HG02588 (cell line): ENCODE measurements at regions not wholly inside any gene's neighbourhood (a gene's known extent, or its start where the extent isn't known, plus 50 kb on each side); places are given as distances from the start of the nearest gene placed in this dataset.
"Not testable (repeated sequence)": the region's sequence is repeated elsewhere in the genome, so short reads cannot be mapped to it uniquely, and the experiment has no call there.

Experiments
- ATAC-seq: cut with Tn5 transposase; IDR thresholded peaks from one replicate; pipeline ENCODE4 v1.9.1; 2021; ENCODE audit warnings: mild to moderate bottlenecking, moderate library complexity; ENCODE audit not compliant: unreplicated experiment

DNA sequence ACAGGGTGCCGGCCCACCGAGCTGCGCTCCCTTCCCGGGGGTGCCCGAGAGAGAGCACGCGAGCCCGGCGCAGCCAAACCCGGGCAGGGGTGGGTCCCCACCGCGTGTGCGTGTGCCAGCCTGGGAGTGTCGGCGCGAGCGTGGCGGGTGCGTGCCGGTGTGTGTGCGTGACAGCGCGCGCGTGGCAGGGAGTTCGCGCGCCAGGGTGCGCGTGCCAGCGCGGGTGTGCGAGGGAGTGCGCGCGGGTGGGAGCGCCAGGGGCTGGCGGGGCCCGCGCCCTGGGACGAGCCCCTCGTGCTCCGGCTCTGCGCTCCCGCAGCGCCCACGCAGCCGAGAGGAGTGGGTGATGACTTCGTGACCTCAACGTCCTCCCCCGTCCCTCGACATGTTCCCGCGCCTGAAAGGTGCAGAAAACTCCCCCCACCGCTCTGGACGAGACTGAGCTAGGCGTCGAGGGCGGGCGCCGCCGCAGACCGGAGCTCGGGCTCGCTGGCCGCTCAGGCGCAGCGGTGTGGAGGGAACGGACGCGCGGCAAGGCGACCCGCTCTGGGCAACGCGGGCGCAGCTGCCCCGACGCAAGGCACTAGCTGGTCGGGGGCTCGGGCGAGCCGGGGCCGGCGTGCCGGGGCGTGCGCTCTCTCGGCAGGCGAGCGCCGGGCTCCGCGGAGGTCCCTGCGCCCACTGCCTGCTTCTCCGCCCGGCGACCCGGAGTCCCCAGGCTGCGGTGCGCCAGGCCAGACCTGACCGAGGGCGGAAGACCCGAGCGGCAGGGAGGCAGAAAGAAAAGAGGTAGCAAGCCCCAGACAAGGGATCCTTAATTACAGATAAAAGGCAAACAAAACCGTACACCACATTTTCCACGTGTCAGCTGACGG, 582.8 kb downstream of the ZEB2 start:
- peak; percentile 65 for ATAC-seq

DNA sequence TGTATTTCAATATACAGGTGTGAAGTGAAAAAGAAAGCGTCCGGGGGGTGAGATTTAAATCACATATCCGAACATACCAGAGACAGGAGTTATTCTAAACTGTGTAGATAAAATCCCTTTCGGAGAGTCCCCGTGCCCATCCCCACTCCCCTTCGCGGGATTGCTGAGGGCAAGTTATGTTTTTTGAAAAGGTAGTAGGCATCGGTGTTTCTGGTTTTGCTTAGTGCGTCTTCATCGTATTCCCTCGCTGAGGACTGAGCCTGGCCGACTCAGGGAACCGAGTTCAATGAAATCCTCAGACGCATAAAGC, 583.4 kb downstream of the ZEB2 start:
- no peak for ATAC-seq

DNA sequence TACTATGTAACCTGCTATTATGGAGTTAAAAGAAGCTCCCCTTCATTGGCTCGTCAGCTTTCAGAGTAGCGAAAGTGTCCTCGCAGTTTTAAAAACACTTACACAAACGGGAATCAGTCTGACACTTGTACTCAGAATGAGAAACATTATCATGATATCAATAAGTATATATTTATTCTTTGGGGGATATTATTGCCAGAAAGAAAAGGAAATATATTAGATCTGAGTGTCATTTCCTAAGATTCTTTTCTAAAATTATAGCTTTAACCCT, 584.5 kb downstream of the ZEB2 start:
- ATAC-seq, result no peak

DNA sequence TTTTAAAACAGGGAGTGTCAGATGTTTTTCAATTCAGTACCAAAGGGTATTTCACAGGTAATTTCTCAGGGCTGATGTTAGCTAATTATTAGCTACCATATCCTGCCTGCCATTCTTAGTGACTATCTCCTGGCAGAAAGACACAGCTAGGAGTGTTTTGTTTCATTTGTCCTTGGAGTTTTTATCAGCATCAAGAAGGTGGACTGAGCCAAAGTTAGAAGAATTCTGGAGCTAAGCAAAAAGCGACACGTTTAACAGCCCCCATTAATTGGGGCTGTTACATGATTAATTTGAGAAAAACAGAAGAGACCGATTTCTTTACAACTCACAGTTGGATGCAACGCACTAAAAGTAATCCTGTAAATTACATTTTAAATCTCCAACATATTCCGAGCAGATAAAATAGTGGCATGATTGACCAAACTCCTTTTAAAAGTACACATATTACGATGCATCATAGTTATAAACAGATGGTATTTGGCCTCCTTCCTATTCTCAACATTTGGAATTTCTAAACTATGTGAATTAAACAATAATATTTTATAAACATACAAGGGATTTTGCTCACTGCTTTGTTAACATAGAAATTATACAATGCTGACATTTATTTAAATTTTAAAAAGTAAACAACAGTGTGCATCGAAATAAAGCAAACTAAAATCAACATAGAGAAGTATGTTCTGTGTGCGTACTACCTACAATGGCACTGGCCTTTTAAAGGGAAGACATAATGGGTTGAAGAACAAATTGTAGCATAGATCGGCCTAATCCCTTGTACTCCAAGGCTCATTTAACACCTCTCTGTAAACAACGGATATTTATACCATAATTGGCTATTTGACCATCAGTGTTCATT, 585.1 kb downstream of the ZEB2 start:
- peak; percentile 43 for ATAC-seq

DNA sequence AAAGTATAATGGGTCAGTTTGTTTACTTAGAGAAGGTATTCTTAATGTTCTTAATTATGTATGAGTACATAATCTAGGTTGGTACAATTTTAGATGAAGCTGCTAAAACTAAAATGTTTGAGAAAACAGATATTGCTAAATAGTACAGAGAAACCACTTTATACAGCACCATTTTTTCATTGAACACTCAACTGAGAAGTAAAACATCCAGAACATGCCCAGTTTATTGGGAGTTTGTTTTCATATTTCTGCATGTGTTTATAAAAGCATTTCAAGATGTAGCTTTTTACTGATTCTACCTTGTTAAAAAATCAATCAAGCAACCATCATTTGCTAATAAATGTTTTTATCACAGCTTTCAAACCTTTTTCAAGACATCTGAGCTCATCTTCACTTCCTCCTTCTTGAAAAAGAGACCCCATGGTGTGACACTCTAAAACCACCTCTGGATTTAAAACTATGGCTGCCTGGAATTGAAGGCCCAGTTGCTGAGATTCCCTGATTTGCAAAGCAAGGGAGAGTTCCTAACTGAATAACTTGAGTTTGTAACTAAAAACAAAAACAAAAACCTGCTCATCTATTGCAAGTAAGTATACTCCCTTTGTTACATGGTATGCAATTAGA, 585.9 kb downstream of the ZEB2 start:
- ATAC-seq, result peak; percentile 9

DNA sequence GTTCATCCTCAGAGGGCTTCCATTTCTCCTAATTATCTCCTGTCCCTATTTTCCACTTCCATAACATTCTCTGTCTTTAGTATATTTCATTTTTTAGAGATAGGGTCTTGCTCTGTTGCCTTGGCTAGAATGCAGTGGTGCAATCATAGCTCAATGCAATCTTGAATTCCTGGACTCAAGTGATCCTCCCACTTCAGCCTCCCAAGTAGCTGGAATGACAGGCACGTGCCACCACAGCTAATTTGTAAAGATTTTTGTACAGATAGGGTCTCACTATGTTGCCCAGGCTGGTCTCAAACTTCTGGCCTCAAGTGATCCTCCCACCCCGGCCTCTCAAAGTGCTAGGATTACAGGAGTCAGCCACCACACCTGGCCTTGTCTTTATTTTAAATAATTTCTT, 589.0 kb downstream of the ZEB2 start:
- no peak for ATAC-seq

DNA sequence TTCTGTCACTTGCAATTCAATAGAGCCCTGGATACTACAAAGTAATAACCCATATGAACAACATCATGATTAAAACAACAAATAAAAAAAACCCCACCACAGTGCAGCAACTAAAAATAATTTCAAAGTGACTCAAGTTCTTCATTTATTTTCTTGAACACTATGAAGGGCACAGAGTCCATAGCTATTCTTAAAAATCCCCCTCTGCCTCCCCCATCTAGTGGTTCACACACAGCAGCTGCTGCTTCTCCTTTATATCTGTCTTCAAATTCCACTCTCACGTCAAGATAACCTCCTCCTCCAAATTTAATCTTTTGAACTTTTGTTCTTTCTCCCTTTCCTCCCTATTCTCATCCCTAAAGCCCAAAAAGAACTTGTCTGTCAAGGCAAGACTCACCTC, 591.3 kb downstream of the ZEB2 start:
- no peak for ATAC-seq

DNA sequence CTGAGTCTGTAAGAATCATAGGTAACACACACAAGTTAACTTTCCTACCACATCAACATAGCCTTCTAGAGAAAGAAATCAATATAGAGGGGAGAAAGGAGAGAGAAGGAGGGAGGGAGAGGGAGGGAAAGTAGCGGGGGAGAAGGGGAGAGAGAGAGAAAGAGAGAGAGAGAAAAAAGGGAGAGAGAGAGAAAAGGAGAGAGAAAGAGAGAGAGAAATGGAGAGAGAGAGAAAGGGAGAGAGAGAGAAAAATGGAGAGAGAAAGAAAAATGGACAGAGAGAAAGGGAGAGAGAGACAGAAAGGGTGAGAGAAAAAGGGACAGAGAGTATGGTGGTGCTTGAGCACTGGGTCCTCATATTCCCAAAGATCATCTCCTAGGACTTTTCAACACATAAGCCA, 591.7 kb downstream of the ZEB2 start:
- ATAC-seq, result no peak

DNA sequence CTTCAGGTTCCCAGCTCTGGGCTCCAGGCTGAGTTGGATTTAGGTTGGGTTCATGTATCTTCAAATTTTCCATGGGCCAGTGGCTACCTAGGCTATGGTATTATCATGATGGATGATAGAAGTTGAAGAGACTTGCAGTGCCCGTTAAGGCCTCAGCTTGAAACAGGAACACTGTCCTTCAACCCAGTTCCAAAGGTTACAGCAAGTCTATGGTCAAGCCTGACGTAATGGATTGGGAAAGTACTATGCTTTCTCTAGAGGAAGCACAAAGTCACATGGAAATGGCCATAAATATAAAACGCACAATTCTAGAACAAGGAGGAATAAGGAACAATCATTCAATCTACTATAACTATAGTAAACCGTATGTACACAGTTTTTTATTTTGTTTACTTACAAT, 593.2 kb downstream of the ZEB2 start:
- ATAC-seq, result no peak

DNA sequence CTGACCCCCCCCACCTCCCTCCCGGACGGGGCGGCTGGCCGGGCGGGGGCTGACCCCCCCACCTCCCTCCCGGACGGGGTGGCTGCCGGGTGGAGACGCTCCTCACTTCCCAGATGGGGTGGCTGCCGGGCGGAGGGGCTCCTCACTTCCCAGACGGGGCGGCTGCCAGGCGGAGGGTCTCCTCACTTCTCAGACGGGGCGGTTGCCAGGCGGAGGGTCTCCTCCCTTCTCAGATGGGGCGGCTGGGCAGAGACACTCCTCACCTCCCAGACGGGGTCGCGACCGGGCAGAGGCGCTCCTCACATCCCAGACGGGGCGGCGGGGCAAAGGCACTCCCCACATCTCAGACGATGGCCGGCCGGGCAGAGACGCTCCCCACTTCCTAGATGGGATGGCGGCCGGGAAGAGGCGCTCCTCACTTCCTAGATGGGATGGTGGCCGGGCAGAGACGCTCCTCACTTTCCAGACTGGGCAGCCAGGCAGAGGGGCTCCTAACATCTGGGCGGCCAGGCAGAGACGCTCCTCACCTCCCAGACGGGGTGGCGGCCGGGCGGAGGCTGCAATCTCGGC, 597.6 kb downstream of the ZEB2 start:
- ATAC-seq, result not testable (repeated sequence)

DNA sequence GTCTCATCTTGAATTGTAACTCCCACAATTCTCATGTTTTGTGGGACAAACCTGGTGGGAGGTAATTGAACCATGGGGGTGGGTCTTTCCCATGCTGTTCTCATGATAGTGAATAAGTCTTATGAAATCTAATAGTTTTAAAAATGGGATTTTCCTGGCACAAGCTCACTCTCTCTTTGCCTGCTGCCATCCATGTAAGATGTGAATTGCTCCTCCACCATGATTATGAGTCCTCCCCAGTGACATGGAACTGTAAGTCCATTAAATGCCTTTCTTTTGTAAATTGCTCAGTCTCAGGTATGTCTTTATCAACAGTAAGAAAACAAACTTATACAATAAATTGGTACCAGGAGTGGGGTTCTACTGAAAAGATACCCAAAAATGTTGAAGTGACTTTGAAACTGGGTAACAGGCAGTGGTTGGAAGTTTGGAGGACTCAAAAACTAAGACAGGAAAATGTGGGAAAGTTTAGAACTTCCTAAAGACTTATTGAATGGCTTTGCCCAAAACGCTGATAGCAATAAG, 601.4 kb downstream of the ZEB2 start:
- ATAC-seq, result no peak

DNA sequence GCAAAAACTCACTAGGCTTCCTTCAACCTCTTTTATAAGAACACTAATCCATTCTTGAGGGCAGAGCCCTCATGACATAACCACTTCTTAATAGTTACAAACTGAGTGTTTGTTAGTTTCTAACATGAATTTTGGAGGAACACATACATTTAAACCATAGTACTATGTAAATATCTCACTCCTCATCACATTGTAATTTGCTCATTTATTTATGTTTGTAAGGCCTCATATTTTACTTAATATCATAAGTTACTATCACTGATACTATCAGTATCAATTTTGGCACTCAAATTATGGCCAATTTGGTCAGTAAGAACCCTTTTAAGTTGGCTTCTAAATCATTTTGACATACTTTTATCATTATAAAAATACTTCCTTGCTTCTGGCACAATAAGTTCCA, 603.1 kb downstream of the ZEB2 start:
- ATAC-seq, result no peak

DNA sequence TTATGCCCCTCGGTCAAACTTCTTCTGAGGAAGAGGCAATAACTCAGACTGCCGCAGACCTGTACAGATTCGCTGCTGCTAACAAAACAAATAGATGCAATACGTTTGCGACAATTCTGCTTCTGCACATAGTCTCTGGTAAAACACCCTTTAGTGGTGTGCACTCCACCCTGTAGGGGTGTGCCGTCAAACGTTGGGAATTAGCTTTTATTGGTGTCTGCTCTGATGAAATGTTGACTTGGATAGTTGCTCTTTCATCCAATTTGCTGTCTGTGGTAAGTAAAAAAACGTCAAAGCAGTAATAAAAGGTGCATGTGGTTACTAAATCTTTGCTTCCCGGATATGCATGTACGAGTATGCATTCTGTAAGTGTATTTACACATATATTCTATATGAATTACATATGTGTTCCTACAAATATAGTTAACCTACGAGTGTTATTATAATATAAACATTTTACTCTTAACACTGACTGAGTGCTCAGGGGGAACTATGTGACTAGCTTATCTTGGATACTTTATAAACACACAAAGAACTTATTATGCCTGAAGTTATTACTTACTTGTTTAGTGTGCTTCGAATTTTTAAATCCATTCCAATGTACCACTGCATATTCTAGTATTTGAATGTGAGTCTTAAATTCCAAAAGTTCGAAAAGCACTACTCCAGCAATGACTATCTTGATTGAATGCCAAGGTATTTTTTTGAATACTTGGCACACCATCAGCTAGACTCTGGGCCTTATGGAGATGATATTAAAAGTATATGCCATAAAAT, 610.2 kb downstream of the ZEB2 start:
- no peak for ATAC-seq

DNA sequence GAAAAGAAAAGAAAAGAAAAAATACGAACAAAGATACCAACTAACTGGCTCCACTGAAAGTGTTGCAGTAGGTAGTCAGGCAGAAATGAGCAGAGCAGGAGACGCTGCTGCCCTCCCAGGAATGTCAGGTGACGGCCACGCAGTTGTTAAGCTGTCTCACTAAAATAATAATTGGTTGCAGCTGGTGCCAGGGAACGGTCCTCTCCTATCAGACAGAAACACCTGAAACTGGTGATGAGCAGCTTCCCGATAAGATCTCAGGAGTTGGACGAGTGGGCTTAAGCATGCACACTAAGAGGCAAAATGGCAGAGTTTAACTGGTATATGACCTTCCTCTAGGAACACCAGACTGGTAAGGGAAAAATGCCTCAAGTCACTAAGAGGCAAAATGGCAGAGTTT, 611.1 kb downstream of the ZEB2 start:
- ATAC-seq, result no peak

DNA sequence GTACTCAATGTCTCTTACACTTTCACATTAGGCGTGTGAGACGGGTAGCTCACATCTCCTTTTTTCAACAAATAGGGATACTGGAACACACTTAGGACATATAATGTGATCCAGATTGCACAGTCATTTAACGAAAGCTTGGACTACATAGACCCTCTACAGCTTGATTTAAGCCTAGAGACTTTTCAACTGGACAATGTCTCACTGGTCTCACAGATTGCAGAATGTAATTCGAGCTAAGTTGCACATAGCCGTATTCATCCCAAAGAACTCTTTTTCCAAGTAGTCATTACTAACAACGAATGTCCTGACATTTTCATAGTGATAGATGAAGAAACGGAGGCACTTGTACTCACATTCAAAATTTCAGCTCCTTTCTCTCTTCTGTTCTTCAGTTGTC, 612.1 kb downstream of the ZEB2 start:
- ATAC-seq, result no peak

DNA sequence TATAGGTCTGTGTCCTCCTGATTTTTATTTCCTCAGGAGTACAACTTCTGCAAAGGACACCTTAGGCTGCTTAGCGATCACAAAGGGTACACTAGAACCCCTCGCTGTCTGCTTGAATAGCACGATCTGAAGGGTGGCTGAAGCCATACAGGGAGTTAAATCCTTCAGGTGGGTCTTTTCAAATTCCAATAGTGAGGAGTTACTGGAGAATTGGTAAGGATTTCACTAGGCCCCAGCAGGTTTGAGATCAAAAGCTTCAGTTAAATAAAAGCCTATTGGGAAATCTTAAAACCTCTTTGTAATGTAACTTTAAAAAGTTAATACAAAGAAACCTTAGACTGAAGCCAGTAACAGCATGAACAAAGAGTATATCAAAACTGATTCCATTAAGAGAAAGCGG, 613.1 kb downstream of the ZEB2 start:
- no peak for ATAC-seq

DNA sequence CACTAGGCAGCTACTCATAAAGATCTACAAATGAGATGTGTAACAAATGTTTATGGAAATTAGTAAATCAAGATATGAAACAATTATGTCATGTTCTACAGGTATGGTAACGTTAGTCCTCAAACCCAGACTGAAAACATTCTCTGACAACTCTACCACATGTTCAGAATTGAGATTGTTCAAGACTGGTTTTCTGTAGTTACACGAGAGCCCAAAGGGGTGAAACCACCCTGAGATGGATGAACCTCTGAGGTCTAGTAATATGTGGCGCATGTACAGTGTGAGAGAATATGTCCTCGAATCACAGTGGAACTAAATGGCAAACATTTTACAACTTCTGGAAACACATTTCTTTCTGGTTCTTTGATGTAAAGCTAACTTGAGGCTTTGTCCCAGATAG, 614.3 kb downstream of the ZEB2 start:
- no peak for ATAC-seq

DNA sequence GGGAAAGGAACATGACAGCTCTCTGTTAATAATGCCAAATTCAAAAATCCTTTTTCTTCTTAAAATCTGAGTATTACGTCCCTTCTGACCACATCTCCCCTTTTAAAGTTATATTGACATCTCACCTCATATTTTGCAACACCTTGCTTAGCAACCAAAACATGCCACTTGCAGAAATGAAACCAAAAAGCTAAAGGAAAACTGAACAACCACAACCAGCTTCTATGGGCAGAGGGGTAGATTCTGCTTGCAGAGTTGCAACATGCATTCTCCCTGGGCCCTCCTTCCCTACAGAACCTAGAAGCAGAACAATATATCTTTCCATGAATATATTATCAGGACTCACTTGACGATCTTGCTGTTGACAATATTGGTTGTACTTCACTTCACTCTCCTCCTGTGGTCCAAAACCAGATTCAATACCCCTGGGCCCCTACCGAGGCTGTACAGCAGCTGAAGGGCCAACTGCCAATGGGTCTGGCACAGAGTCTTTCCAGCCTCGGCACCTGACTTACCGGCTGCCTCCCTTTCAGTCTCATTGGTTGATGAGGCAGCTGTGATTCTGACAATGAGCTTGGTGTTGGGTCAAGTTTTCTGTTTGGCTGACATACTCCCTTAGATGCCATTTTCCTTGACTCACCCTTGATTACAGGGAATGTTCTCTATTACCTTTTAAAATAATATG, 616.6 kb downstream of the ZEB2 start:
- no peak for ATAC-seq

DNA sequence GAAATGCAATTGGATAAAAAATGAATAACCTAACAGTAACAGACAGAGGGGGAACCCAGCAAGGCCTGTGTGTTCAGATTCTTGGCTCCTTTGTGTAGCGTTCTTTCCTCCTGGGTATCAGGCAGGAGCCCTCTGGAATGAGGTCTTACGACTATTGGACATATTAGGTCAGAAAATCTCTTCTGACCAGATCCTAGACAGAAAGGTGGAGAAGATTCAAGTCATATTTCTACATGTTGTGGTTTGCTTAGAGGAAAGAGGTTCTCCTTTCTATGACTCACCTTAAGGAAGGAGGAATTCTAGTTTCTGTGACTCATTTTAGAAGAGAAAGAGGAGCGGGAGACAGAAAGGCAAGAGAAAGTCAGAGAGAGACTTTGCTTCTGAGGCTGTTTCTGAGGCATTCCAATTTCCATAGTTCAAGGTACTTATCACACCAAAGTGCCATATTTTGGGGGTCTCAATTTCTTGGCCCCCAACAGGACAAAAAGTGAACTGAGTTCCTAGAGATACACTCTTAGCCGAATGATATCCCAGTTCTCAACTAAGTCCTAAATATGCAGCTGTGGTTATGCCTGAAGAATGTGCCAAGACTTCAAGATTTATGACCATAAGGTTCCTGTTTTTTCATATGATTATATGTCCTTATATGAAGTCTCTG, 618.6 kb downstream of the ZEB2 start:
- peak; percentile 80 for ATAC-seq

DNA sequence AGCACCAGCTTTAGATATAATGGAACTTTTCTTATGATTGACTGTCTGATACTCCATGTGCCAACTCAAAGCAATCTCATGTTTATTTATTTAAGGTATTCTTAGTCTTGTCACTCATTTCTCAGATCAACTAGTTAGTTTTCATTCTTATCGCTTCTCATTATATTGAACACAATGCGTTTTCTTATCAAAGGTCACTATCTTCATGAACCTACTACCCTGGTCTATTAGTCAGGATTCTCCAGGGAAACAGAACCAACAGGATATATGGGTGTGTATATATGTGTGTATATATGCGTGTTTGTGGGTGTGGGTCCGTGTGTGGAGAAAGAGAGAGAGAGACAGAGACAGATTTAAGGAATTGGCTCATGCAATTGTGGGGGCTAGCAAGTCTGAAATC, 619.9 kb downstream of the ZEB2 start:
- no peak for ATAC-seq
